A172 (cell line): ENCODE measurements at regions not wholly inside any gene's neighbourhood (a gene's known extent, or its start where the extent isn't known, plus 50 kb on each side); places are given as distances from the start of the nearest gene placed in this dataset.

ENCODE experiments used
- DNase-seq: peaks from one replicate; pipeline ENCODE4 v3.0.0-alpha.2; 2015; ENCODE audit warnings: low spot score

DNA sequence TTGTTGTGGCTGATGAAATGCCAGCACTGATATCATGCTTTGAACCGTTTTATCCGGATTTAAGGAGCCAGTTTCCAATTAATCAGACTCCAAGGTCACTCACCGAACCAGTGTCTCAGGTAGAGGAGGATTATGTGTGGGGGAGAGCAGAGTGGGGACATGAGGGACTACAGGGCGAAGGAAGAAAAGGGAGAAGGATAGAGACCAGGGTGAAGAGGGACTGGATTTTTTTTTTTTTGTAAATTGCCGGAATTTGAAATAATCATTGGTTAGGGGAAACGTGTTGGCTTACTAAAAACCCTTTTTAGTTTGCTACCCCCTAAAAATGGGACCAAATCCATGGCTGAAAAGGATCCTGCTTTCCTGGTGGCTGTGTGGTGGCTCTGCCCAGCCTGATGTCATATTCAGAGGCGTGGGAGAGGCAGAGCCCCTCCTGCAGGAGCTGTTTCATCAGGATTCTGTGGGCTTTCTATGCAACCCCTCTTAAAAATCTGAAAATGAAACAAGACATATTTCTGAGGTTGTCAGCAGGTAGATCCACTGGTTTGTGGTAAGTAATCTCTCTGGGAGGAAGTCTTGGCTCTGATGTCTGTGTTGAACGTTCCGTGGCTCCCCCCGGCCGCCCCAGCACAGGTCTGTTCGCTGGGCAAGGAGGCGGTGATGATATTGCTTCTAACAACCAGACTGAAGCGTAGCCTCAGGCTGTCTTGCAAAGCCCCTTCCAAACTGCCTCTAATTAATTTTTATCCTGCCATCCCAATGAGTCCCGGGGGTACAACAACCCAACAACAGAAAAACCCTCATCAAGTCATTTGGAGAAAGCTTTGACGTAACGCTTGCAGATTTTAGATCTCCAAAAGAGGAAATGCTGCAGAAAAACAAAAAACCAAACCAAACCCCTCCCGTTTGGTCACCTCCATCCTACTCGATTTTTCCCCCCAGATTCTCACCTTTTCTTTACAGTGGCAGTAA lies 143.0 kb upstream of the ZFHX3 start:
- no peak for DNase-seq

DNA sequence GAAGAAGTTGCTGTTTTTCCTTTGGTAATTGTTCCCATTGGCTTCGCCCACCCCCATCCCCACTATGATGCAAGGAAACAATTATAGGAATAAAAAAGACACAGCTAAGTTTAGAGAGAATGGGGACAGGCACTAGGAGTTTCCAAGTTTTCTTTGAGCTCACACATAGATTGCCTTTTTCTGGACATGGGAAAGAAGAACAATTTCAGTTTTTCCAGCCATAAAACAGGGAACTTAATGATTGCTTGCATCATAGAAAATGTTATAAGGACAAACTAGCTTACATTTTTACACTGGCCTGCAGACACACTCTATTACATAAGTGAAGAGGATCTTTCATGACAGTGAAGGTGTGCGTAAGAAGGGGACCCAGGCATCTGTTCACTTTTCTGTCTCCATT lies 142.3 kb upstream of the ZFHX3 start:
- DNase-seq: no peak

DNA sequence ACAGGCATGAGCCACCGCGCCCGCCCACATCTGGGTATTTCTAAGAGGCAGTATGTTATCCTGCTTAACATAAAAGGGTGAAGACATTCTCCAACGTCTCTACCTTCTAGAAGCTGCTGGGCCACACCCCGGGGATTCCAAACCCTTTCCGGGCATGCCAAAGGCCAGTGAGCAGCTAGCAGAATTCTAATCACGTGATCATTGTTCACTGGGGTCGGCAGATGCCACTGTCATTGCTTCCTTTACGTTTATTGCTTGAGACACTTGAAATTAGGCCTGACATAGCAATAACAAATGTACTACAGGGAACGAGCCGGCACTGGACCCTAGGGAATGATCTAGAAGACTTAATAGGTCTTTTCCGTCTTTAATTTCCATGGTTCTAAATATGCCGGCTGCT lies 141.2 kb upstream of the ZFHX3 start:
- DNase-seq: no peak

DNA sequence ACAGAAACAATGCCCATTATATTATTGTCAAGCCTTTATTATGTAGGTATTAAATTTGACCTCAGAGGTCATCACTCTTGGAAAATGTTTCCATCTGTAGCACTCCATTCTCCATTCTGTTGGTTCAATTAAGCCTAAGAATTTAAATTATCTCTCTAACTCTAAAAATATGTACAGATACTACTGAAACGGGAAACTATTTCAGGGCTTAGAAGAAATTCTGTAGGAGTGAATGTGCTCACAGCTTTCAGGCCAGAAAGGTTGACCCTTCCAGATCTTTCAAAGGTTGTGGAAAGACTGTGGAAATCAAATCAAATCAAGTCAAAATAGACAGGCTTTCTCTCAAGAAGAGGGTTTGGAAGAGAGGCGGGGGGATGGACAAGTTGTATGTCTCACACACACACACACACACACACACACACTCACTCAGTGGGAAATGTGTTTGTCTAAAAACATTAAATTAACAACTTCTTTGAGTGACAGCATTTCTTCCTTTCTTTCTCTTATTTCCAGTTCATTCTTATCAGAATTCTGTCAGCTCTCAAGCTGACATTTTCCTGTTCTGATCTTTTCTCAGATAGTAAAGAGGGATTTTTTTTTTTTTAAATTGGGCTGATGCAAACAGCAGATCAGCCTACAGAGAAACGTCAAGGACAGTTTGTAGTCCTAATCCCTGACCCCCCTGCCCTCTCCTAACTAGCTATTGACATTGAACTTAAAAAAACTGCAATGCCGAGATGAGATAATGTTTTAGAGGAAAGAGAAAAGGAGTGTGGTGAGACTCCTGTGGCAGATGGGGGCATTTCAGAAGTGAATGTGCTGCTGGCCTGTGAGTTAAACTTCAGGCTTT lies 139.0 kb upstream of the ZFHX3 start:
- no peak for DNase-seq

DNA sequence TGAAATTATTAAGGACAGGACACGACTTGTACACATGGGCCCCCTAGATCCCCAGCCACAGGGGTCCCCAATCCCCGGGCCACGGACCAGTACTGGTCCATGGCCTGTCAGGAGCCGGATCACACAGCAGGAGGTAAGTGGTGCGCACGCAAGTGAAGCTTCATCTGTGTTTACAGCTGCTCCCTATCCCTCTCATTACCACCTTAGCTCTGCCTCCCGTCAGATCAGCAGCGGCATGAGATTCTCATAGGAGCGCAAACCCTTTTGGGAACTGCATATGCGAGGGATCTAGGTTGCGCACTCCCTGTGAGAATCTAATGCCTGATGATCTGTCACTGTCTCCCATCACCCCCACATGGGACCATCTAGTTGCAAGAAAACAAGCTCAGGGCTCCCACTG lies 137.8 kb upstream of the ZFHX3 start:
- no peak for DNase-seq

DNA sequence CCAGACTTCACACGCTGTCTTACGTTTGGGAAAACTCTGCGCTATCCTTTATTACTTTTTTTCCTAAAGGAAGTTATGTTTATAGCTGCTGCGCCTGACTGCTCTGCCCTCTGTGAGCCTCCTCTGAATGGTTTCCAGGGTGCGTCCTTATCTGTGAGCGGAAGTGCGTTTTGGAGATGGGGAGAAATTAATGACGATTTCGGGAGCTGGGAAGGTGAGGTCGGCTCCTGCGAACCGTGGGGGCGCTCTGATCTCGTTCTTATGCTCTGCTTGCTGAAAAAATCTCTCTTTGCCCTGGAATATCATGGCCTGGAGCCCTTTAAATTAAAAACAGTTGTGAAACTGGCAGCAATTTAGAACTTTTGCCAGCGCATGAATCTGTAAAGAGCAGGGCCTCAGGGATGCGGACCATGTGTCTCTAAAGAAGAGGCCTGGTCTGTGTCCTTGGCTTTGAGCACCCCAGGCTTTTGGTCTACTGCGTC lies 135.7 kb upstream of the ZFHX3 start:
- DNase-seq: no peak

DNA sequence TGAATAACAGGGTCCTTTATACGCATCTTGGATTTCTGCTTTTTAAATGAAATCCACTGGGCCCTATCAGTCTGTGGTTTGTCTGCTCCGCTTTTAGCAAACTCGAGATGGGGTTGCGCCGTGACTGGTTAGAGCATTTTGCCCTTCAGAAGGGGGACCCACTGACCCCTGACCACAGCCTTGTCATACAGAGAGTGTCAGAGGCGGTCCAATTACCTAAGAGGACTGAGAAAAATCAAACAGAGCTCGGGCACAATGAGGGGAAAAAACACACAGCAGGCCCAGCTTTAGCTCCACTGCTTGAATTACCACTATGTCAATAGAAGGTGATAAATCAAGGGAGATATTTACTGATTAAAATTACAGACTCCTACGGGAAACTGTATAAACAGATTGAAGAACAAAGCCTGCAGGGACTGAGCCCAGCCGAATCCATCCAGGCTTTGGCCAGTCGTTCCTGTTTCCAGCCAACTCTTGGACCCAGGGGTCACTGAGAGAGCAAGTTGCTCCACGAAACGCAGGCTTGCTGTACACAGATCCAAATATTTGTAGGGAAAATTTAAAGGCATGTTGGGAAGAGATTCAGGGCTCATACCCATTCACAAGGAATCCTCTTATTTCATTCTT lies 131.9 kb upstream of the ZFHX3 start:
- DNase-seq: no peak

DNA sequence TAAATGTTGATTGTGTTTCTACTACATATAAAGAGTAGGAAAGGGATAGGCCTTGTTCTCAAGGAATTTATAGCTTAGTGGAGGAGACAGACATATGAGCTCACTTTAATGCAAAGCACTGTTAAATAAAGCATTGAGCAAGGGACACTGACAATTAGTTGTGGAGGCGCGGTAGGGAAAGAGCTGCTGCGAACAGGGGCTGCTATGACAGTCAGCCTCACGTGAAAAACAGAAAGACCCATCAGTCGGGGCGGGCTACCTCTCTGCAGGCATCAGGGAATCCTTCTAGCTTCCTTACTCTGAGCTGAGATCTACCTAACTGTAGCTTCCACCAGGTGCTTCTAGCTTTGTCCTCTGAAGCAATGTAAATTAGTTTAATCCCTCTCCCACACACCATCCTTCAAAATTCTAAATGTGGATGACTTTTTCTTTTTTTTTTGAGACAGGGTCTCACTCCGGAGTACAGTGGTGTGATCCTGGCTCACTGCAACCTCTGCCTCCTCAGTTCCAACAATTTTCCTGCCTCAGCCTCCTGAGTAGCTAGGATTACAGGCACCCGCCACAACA lies 129.9 kb upstream of the ZFHX3 start:
- no peak for DNase-seq

DNA sequence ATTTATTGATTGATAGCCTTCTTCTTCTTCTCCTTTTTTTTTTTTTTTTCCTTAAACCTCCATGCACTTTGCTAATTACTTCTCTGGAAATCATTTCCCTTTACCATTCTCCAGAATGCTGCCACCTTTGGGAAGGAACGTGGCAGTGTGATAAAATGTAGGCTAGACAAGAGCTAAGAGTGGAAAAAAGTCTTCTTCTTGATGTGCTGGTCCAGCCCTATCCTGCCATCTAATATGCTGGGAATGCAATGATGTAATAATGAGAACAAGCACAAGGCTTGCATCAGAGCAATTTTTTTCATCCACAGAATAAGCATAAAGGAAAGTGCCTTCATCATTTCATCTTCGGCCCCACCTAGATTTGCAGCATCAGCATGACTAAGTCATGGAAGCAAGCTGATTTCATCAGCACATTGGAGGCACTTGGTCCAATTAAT lies 128.7 kb upstream of the ZFHX3 start:
- DNase-seq: peak; percentile 76

DNA sequence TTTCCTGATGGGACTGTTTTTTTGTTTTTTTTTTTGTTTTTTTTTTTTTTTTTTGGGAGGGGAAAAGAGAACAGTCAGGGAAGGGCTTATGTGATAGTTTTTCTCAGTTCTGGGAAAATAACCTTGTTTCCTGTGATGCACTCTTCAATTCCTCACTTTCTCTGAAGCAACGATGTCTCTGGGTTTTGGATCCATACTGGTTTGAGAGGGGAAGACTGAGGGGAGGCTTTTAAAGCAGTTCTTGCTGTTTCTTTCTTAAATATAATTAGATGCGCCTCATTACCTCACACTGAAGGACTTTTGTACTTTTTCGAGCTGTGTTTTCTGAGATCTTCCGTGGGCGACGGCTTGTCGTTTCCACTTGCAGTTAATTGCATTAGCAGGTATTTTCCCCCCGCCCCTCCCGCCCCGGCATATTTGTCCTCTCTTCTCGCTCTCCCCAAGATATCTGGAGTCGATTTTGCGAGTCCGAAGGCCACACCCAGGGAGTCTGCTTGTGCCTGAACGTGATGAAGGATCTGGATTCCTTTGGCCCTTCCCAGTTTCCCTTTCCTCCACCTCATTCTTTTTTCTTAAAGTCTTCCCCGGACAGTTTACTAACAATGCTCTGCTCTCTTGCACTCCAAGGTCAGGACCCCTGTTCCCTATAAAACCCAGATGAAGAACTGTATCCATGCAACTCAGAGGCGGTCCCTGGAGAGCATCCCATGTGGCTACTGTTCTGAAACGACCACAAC lies 125.2 kb upstream of the ZFHX3 start:
- DNase-seq: no peak

DNA sequence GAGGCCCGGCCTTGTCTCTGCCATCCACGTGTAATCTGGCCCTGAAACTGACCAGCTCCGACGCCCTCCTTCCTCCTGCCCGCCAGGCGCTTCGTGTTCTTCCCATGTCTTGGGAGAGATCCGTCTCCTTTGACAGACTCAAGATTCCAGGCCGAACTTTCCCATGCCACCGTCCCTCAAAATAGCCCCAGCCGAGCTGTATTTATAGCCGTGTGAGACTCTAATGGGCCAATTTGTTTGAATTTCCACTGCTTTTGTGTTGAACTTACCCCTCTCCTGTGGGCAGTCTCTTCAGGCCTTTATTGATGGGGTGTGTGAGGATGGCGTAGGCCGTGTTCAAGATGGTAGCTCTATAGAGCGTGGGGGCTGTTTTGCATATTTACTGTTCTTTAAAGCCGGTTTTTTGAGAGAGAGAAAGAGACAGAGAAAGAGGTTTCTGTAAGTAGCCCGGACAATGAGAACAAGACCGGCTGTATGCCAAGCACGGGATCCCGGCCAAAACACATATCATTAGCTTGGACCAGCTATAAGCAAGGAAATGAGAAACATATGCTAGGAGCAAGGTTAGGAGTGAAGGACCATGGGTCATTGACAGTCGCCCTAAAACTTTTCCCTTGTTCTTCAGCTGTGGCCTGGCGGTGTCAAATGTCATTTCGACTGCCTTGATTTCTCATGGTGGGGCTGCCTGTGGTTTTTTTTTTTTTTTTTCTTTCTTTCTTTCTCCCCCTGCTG lies 124.5 kb upstream of the ZFHX3 start:
- DNase-seq: peak; percentile 74

DNA sequence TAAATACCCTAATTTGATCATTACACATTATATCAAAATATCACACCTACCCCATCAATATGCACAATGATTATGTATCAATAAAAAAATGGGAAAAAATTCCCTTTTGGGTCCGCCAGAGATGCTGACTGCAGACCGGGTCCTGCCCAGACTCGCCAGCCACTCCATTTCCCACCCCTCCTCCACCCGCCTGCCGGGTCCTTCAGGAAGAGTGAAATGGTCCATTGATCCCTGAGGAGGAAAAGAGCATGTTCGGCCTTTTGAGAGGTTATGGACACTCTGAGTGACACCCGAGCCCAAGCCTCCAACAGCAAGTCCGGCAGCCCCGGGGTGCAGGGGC lies 123.9 kb upstream of the ZFHX3 start:
- DNase-seq: no peak

DNA sequence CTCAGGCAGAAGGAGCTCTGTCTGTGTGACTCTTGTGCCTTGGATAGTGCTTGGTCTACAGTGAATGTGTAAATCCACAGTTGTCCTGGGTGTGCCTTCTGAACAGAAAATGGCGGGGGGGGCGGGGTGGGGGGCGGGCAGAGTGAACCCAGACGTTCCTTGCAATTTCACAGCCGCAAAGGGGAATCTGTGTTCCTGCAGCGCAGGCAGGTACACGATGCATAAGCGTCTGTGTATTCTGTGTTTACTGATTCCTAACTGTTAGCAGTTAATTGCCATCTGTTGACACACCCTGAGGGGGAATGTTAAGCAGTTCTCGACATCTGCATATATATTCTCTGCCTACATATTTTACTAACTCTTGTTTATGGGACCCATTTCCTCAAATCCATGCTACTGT lies 123.5 kb upstream of the ZFHX3 start:
- no peak for DNase-seq

DNA sequence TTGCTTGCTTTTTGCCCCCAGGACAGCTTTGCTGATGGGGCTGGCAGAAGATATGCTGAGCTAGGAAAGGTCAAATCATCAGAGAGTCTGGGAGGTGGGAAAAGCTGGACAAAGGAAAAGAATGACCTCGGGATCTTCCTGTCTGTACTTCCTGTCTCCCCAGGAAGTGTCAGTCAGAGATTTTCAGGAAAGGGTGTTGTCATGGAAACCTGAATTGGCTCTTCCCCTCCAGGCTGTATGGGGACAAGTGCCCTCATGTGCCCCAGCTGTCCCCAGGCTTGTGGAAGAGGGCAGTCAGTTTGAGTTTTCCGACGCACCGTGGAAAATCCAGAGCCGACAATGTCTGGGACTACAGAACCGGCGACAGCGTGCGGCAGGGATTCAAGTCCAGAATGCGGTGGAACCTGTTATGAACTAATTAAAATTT lies 122.7 kb upstream of the ZFHX3 start:
- DNase-seq: peak; percentile 20

DNA sequence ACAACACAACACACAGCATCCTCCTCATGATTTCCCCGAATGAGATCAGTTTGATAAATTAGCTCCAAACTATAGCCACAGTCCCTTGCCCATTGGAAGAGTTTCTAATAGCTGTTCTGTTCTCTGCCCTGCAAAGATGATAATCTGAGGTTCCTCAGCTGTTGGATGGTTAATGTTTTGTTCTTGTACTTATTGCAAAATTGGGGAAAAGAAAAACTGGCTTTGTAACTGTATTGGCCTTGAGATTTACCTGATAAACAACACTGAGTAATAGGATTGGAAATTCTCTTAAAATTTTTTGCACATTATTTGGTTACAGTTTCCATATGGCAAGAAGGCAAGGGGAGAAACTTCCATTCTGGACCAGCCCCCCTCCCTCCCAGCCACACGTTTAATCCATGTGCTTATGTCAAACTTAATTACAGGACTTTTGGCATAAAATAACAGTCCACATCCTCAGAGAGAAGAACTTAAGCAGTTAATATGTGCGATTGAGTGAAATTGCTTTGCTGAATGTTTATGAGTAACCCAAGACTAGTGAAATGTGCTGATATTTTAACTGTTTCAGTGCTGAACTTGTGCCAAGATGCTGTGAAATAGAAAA lies 119.1 kb upstream of the ZFHX3 start:
- DNase-seq: no peak

DNA sequence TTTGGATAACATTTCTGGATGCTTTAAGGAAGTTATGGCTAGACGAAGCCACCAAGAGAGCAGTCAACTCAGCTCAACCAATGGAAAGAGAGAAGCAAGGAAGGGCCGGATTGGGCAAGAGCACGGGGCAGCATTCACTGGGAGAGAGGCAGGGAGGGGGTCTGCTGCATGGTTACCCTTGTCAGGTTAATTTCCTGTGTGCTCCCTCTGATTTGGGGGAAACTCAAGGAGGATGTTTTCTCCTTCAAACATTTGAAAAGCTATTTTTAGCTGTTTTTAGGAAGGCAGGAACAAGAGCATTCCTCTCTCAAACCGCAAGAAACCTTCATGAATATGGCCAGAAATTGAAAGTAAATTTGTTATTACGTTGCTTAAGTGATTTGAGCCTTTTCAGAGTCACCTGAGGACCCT lies 118.5 kb upstream of the ZFHX3 start:
- no peak for DNase-seq

DNA sequence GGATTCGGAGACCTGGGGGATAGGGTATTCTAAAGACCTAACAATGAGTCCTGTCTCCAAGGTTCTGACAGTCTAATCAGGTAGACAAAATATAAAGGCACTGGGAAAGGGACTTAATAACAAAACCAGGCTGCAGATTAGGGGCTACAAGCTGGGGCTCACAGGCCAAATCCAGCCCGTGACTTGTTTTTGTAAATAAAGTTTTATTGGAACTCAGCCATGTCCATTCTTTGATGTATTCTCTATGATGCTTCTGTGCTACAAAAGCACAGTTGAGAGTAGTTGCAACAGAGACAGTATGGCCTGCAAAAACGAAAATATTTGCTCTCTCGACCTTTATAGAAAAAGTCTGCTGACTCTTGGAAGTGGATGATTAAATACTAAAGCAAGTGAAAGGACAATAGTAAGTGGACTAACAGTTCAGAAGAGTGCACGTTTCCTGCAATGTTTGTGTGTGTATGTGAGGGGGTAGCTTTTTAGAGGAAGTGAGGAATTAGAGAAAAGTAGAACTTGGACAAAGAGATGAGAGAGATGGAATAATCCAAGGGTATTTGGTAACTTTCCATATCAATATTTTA lies 115.4 kb upstream of the ZFHX3 start:
- DNase-seq: no peak

DNA sequence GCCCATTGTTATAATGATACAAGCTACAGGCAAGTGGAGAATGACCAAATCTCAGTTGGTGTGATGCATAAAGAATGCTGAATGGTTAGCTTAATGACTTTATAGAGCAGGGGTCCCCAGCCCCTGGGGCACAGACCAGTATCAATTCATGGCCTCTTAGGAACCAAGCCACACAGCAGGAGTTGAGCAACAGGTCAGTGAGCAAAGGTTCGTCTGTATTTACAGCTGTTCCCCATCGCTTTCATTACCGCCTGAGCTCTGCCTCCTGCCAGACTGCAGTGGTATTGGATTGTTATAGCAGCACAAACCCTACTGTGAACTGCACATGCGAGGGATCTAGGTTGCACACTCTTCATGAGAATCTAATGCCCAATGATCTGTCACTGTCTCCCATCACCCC lies 114.0 kb upstream of the ZFHX3 start:
- DNase-seq: no peak

DNA sequence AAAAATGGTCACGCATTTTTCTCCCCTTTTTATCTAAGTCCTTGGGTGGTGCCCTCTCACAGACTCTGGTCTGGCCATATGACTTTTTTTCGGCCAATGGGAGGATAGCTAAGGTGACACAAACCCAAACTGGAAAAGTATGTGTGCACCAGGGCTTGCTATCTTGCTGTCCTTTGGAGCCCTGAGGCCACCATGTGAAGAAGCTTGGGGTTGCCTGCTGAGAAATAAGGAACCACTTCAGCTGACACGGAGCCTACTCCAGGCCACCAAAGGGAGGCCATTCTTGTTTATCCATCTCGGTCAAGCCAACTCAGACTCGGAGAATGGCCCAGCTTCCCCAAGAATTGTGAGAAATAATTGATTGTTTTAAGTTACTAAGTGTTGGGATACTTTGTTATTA lies 111.4 kb upstream of the ZFHX3 start:
- DNase-seq: no peak

DNA sequence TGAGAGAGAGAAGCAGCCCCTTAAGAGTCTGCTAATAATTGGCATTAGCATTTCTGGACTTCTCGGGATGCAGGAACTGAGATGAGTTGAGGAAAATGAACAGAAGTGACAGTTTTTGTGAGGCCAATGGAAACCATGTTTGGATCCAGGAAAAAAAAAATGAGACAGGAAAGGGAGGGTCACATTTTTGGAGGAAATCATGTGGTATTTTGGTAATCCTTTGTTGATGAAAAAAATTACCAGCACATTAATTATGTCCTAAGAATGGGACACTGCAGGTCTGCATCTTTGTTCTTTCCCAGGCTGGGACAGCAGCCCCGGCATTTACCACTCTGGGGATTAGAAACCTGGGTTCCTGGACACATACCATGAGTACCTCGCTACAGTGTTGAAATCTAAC lies 109.9 kb upstream of the ZFHX3 start:
- no peak for DNase-seq
